Uterus (tissue), 3 donors: ENCODE measurements at regions not wholly inside any gene's neighbourhood (a gene's known extent, or its start where the extent isn't known, plus 50 kb on each side); places are given as distances from the start of the nearest gene placed in this dataset.

ENCODE experiments used
- DNase-seq, 2 donors: peaks; one replicate each; pipeline ENCODE4 v3.0.0-alpha.2; 2019 to 2020
- H3K27ac ChIP-seq, 2 donors: fragments of 200-600 bp; sonication (generic); 1 replicate in 1 of 2; 2 replicates in 1 of 2; pipeline ENCODE4 v1.5.1; 2016 to 2018
- H3K27me3 ChIP-seq, 2 donors: fragments of 200-600 bp; sonication (generic); one replicate each; pipeline ENCODE4 v1.5.1; 2018 to 2019; ENCODE audit warnings: control low read depth in 1 of 2
- H3K36me3 ChIP-seq, 2 donors: fragments of 200-600 bp; sonication (generic); one replicate each; pipeline ENCODE4 v1.5.1; 2019; ENCODE audit warnings: control low read depth in 1 of 2
- H3K4me1 ChIP-seq, 2 donors: fragments of 200-600 bp; sonication (generic); one replicate each; pipeline ENCODE4 v1.5.1; 2018 to 2019; ENCODE audit warnings: control low read depth in 1 of 2
- H3K4me3 ChIP-seq, 2 donors: fragments of 200-600 bp; sonication (generic); 1 replicate in 1 of 2; 2 replicates in 1 of 2; pipeline ENCODE4 v1.5.1; 2018 to 2019; ENCODE audit warnings: mild to moderate bottlenecking in 1 of 2
- H3K9me3 ChIP-seq, 2 donors: fragments of 200-600 bp; sonication (generic); one replicate each; pipeline ENCODE4 v1.5.1; 2019; ENCODE audit warnings: control low read depth in 1 of 2
- CTCF ChIP-seq, 4 experiments: fragments of 200-600 bp in 2 of 4; fragments of 450-650 bp in 2 of 4; sonication (generic) in 2 of 4; IDR thresholded peaks; one replicate each; pipeline ENCODE4 v1.5.1; 2016 to 2019; ENCODE audit warnings: antibody characterized with exemption in 4 of 4, mild to moderate bottlenecking in 2 of 4, moderate library complexity in 1 of 4
- POLR2A ChIP-seq, 2 donors: fragments of 450-650 bp; IDR thresholded peaks; one replicate each; pipeline ENCODE4 v1.6.1; 2016; ENCODE audit warnings: antibody characterized with exemption in 2 of 2, mild to moderate bottlenecking in 1 of 2, moderate library complexity in 1 of 2
- intact Hi-C: fragments of 100-400 bp; cut with DNase I; formaldehyde crosslinking; loops from one replicate; pipeline ENCODE4 v1.15.1; 2023; ENCODE audit warnings: low total_unique reads
- donor health status: DM: yes; HTN: yes; CAD: no.

GRCh38 chr14:81679226-81679625, 145.6 kb upstream of the SEL1L start:
- intact Hi-C loops = no loop called here
- no peaks in the 10 kb centered on the region for H3K27me3 ChIP-seq
- DNase-seq = no peak
- no peak for TF ChIP-seq POLR2A (IDR thresholded peaks at IDR 0.05)
- TF ChIP-seq CTCF (IDR thresholded peaks at IDR 0.05) = no peak
- no peak overlapping the region for H3K27ac ChIP-seq
- H3K9me3 ChIP-seq = no peaks in the 10 kb centered on the region
- no peaks in the 10 kb centered on the region for H3K4me1 ChIP-seq
- H3K36me3 ChIP-seq = no peaks in the 10 kb centered on the region
- H3K4me3 ChIP-seq = no peak overlapping the region

- DNase-seq = no peak
- no peak for TF ChIP-seq POLR2A (IDR thresholded peaks at IDR 0.05)
- no peak for TF ChIP-seq CTCF (IDR thresholded peaks at IDR 0.05)
- Histone ChIP-seq H3K4me1 (no peaks in the 10 kb centered on the region), H3K27me3 (no peaks in the 10 kb centered on the region), H3K27ac (no peak overlapping the region), H3K9me3 (no peaks in the 10 kb centered on the region), H3K4me3 (no peak overlapping the region), H3K36me3 (no peaks in the 10 kb centered on the region)
- intact Hi-C loops = no loop called here
Measured at GRCh38 chr14:81681541-81681940, 147.9 kb upstream of the SEL1L start.

- no peak for TF ChIP-seq POLR2A (IDR thresholded peaks at IDR 0.05)
- no peak for TF ChIP-seq CTCF (IDR thresholded peaks at IDR 0.05)
- intact Hi-C loops = no loop called here
- no peaks in the 10 kb centered on the region for H3K9me3 ChIP-seq
- H3K36me3 ChIP-seq = no peaks in the 10 kb centered on the region
- no peaks in the 10 kb centered on the region for H3K4me1 ChIP-seq
- no peak overlapping the region for H3K4me3 ChIP-seq
- no peaks in the 10 kb centered on the region for H3K27me3 ChIP-seq
- H3K27ac ChIP-seq = no peak overlapping the region
- DNase-seq = no peak
Measured at GRCh38 chr14:81682134-81682533, 148.5 kb upstream of the SEL1L start.

- intact Hi-C loops = no loop called here
Measured at GRCh38 chr14:81682701-81683100, 149.0 kb upstream of the SEL1L start.

GRCh38 chr14:81684696-81685095, 151.0 kb upstream of the SEL1L start:
- intact Hi-C loops = no loop called here
- no peak overlapping the region for H3K4me3 ChIP-seq
- H3K9me3 ChIP-seq = no peaks in the 10 kb centered on the region
- no peaks in the 10 kb centered on the region for H3K27me3 ChIP-seq
- TF ChIP-seq POLR2A (IDR thresholded peaks at IDR 0.05) (no peak), CTCF (IDR thresholded peaks at IDR 0.05) (no peak)
- no peaks in the 10 kb centered on the region for H3K36me3 ChIP-seq
- no peak overlapping the region for H3K27ac ChIP-seq
- DNase-seq = no peak
- H3K4me1 ChIP-seq = no peaks in the 10 kb centered on the region

More at GRCh38 chr14:81682701-81683100, 149.0 kb upstream of the SEL1L start:
- no peak overlapping the region for H3K4me3 ChIP-seq
- no peaks in the 10 kb centered on the region for H3K9me3 ChIP-seq
- no peaks in the 10 kb centered on the region for H3K36me3 ChIP-seq
- H3K4me1 ChIP-seq = no peaks in the 10 kb centered on the region
- no peaks in the 10 kb centered on the region for H3K27me3 ChIP-seq
- no peak for TF ChIP-seq CTCF (IDR thresholded peaks at IDR 0.05)
- no peak overlapping the region for H3K27ac ChIP-seq
- DNase-seq = no peak
